GM12801 (cell line): ENCODE measurements at regions not wholly inside any gene's neighbourhood (a gene's known extent, or its start where the extent isn't known, plus 50 kb on each side); places are given as distances from the start of the nearest gene placed in this dataset.

Experiments
- CTCF ChIP-seq: IDR thresholded peaks from one replicate; pipeline ENCODE4 v1.5.1; 2011; ENCODE audit warnings: control low read depth; ENCODE audit not compliant: insufficient read length; ENCODE audit errors: extremely low read depth

GRCh38 chr1:5649166-5649551 is 343.1 kb downstream of the NPHP4 start:
- TF ChIP-seq CTCF = no peak

GRCh38 chr1:5648410-5649165 is 343.6 kb downstream of the NPHP4 start:
- no peak for TF ChIP-seq CTCF

- TF ChIP-seq CTCF = no peak
Observed at GRCh38 chr1:5647234-5647633, 345.0 kb downstream of the NPHP4 start.

- no peak for TF ChIP-seq CTCF
Observed at GRCh38 chr1:5646486-5647149, 345.6 kb downstream of the NPHP4 start.

- no peak for TF ChIP-seq CTCF
Observed at GRCh38 chr1:5645929-5646328, 346.3 kb downstream of the NPHP4 start.

- TF ChIP-seq CTCF = no peak
Observed at GRCh38 chr1:5645135-5645399, 347.2 kb downstream of the NPHP4 start.

- TF ChIP-seq CTCF = no peak
Observed at GRCh38 chr1:5644281-5645134, 347.7 kb downstream of the NPHP4 start.
